HG03354 (cell line): ENCODE measurements at regions not wholly inside any gene's neighbourhood (a gene's known extent, or its start where the extent isn't known, plus 50 kb on each side); places are given as distances from the start of the nearest gene placed in this dataset.
"Not testable (repeated sequence)": the region's sequence is repeated elsewhere in the genome, so short reads cannot be mapped to it uniquely, and the experiment has no call there.

Experiments used
- ATAC-seq: cut with Tn5 transposase; IDR thresholded peaks from one replicate; pipeline ENCODE4 v1.9.1; 2021; ENCODE audit warnings: mild to moderate bottlenecking; ENCODE audit not compliant: unreplicated experiment, poor library complexity, severe bottlenecking

GRCh38 chr5:54886866-54887265, 98.5 kb downstream of the ESM1 start:
- no peak for ATAC-seq

- ATAC-seq, result no peak
Observed at GRCh38 chr5:54885636-54886035, 99.8 kb downstream of the ESM1 start.

DNA sequence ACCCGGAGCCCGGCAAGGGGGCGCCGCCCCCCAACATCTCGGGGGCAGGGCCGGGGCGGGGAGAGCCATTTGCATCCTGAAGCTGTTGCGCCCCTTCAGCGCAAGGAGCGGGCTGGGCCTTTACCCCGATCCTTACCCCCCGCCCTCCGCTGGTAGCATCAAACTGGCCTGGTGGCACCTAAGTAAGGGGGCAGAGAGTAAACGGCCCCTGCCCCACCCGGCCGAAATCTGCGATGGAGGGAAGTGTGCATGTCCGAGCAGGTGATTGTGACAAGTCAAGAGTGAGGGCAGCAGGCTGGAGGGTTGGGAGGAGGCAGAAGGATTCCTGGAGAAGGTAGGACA, 101.2 kb downstream of the ESM1 start:
- ATAC-seq, result no peak

- no peak for ATAC-seq
Observed at GRCh38 chr5:54883374-54884194, 101.8 kb downstream of the ESM1 start.

DNA sequence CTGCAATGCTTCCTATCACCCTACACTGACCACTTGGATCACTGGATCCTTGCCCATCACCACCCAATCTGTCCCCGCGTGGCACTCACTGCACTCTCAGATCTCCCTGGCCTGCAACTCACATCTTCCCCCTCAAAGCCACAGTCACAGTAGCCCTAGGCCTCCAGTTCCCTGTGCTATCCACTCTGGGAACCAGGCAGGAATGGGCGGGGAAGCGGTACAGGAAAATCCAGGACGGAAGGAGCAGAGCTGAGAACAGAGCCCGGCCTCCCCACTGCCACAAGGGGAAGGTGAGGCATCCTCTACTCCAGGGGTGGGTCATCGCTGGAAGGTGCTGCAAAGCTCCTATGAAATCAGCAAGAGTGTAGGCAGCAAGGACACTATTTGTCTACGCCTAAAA, 102.6 kb downstream of the ESM1 start:
- no peak for ATAC-seq

DNA sequence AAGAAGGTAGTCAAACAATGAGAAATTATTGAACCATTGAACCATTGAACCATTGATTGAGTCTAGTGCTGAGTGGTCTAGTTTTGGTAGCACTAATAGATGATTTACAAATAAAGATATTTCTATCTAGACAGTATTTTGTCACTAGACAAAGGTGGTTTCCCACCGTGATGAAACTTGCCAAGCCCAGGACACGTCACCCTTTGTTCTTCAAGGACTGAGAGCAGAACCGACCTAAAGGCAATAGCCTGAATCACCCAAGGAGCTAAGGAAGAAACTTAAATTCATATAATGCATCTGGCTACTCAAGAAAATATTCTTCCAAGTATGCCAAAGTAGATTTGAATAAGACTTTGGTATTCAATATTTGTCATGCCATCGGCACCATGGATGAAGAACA, 103.3 kb downstream of the ESM1 start:
- ATAC-seq, result no peak

GRCh38 chr5:54881286-54882005, 103.9 kb downstream of the ESM1 start:
- ATAC-seq, result no peak

DNA sequence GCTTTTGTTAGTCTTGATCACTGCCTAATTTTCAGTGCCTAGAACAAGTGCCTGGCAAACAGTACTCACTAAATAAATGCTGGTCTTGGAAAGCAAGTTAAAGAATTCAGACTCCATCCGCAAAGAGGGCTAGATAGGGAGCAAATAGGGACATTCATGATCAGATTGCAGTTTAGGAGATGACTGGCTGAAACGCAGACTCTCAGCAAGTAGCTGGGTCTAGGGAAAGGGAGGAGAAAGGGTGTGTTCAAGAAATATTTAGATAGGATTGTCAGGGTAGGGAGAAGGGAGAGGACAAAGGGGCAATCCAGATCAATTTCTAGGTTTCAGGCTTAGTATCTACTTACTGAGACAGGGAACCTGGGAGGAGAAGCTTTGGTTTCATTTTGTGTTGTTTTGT, 108.4 kb downstream of the ESM1 start:
- no peak for ATAC-seq

GRCh38 chr5:54876556-54876955, 108.8 kb downstream of the ESM1 start:
- ATAC-seq, result no peak

- ATAC-seq, result no peak
Observed at GRCh38 chr5:54874337-54875021, 110.9 kb downstream of the ESM1 start.

DNA sequence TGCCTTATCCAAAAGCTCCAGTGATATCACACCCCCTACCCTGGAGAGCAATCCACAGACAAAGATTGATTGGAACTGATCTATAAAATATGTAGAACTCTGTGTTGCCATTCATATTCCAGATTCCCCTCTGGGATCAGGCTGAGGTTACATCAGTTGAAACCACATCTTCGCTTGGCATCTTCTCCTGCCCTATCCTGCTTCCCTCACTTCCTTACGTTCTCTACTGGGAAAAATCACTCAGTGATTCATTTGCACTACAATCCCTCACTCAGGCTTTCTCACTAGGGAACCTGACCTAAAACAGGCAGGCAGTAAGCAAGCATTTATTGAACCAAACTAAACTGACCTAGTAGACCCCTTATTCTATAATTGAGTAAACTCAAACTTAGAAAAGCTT, 111.7 kb downstream of the ESM1 start:
- no peak for ATAC-seq

GRCh38 chr5:54872810-54873209, 112.6 kb downstream of the ESM1 start:
- no peak for ATAC-seq

DNA sequence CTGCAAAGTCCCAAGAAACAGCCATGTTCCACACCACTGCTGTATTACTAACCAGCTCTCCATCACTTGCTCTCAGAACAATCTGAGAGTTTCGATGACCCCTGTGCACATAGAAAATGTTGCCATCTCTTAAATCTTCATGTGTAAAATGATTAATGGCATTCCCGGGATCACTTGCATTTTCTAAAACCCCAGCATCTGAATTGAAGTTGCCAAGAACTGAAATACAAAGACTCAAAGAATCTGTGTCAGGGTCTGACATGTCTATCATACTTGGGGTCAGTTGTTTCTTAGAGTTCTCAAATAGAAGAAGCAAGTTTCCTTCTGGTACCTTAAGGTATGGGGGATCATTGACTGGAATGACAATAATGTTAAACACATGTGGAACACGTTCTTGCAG, 115.1 kb downstream of the ESM1 start:
- no peak for ATAC-seq

- no peak for ATAC-seq
Observed at GRCh38 chr5:54869691-54870090, 115.7 kb downstream of the ESM1 start.

- ATAC-seq, result no peak
Observed at GRCh38 chr5:54868511-54869483, 116.6 kb downstream of the ESM1 start.

GRCh38 chr5:54867310-54867944, 118.0 kb downstream of the ESM1 start:
- ATAC-seq, result no peak

DNA sequence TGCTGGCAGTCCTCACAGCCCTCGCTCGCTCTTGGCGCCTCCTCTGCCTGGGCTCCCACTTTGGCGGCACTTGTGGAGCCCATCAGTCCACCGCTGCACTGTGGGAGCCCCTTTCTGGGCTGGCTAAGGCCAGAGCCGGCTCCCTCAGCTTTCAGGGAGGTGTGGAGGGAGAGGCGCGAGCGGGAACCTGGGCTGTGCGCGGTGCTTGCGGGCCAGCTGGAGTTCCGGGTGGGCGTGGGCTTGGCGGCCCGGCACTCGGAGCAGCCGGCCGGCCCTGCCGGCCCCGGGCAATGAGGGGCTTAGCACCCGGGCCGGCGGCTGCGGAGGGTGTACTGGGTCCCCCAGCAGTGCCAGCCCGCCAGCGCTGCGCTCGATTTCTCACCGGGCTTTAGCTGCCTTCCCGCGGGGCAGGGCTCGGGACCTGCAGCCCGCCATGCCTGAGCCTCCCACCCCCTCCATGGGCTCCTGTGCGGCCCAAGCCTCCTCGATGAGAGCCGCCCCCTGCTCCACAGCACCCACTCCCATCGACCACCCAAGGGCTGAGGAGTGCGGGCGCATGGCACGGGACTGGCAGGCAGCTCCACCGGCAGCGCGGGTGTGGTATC, 120.4 kb downstream of the ESM1 start:
- ATAC-seq, result not testable (repeated sequence)

DNA sequence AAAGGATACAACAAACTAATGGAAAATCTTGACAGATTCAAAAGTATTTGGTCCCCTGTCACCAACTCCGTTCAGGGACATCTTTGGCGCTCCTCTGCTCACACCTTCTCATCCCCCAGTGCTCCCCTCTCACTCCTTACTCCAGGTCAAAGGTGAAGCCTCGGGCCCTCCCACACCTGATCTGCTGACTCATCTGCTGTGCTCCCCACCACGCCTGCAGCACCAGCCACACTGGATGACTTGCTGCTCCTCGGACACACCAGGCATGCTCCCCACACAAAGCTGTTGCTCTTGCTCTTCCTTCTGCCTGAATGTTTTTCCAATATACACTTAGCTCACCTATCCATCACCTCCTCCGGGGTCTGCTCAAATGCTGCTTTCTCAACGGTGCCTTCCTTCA, 123.4 kb downstream of the ESM1 start:
- ATAC-seq, result no peak
